ENCODE measurements at regions not wholly inside any gene's neighbourhood (a gene's known extent, or its start where the extent isn't known, plus 50 kb on each side); places are given as distances from the start of the nearest gene placed in this dataset.

- DNase-seq (ENCODE audit: low read depth, low spot score) (no peak), ATAC-seq (no peak), FAIRE-seq (no peak)
- H3K36me3 ChIP-seq (ENCODE audit: control insufficient read depth in 2 of 2, insufficient read depth in 2 of 2, low read length in 1 of 2), result no peaks in the 10 kb centered on the region
- H3K4me2 ChIP-seq (ENCODE audit: control insufficient read depth, insufficient read depth), result 0 out of 2 replicates have a peak overlapping the region, but pooled peaks have one; percentile 13
- ChIA-PET POLR2A (no interaction called here), CTCF (no interaction called here), RAD21 (ENCODE audit: unreplicated experiment) (no interaction called here), SMC1A (ENCODE audit: uncharacterized antibody, unreplicated experiment) (no interaction called here)
- intact Hi-C loops (cut with micrococcal nuclease; ENCODE audit: unreplicated experiment), result no loop called here
- no peak overlapping the region for H3K27ac ChIP-seq (ENCODE audit: control insufficient read depth, insufficient read depth)
- H3K4me1 ChIP-seq (ENCODE audit: control insufficient read depth, insufficient read depth, low read length), result peaks cover 22% of the 10 kb centered on the region
- H2AFZ ChIP-seq (ENCODE audit: control insufficient read depth, low read depth, low read length), result no peak overlapping the region
- no peaks in the 10 kb centered on the region for H3K9me3 ChIP-seq (replicated peaks; ENCODE audit: control insufficient read depth, insufficient read depth, low read length)
- WGBS (ENCODE audit: insufficient coverage, insufficient replicate concordance, low lambda C conversion rate, missing lambda C conversion rate), result 56% methylated on average over 15 of the region's 15 CpGs
- no peaks in the 10 kb centered on the region for H4K20me1 ChIP-seq (ENCODE audit: control insufficient read depth, insufficient read depth)
- in situ Hi-C loops (cut with MboI), result no loop called here
- H3K27me3 ChIP-seq (replicated peaks in 1 of 2; ENCODE audit: control insufficient read depth in 2 of 2, insufficient read depth in 2 of 2, low read length in 1 of 2), result no peaks in the 10 kb centered on the region
- no TSS peak for BruUV-seq (replicated peaks)
- no peaks in the 10 kb centered on the region for H3K79me2 ChIP-seq (ENCODE audit: control insufficient read depth, insufficient read depth, low read length)
- H3K4me3 ChIP-seq, result no peak overlapping the region
- no peak overlapping the region for H3K9ac ChIP-seq (ENCODE audit: control insufficient read depth, insufficient read depth, low read length)
- TF ChIP-seq RAD51 (IDR thresholded peaks at IDR 0.05) (no peak), NFYB (IDR thresholded peaks at IDR 0.05; ENCODE audit: insufficient read depth, low read depth, low read length) (no peak), SRF (IDR thresholded peaks at IDR 0.05; ENCODE audit: low read depth in 2 of 2, low read length in 2 of 2) (no peak), WRNIP1 (IDR thresholded peaks at IDR 0.05; ENCODE audit: borderline replicate concordance, low read depth, low read length) (no peak), ZBED1 (IDR thresholded peaks at IDR 0.05; ENCODE audit: borderline replicate concordance) (no peak), BCLAF1 (IDR thresholded peaks at IDR 0.05) (no peak), USF2 (IDR thresholded peaks at IDR 0.05; ENCODE audit: borderline replicate concordance, low read depth, low read length) (no peak), SMARCA5 (IDR thresholded peaks at IDR 0.05) (no peak), GATAD2B (conservative IDR thresholded peaks at IDR 0.05; ENCODE audit: low read depth) (no peak), RELB (IDR thresholded peaks at IDR 0.05; ENCODE audit: low read depth) (no peak)
These were observed 96.6 kb downstream of the METRNL start for GRCh38 chr17:83175822-83176622.

All from GM12878 (cell line).